Endodermal cell (in vitro differentiated cells): ENCODE measurements at regions not wholly inside any gene's neighbourhood (a gene's known extent, or its start where the extent isn't known, plus 50 kb on each side); places are given as distances from the start of the nearest gene placed in this dataset.
"Not testable (repeated sequence)": the region's sequence is repeated elsewhere in the genome, so short reads cannot be mapped to it uniquely, and the experiment has no call there.

Experiments used
- DNase-seq: peaks from one replicate; pipeline ENCODE4 v3.0.0-alpha.2; 2017
- H3K27ac ChIP-seq: 2 replicates; pipeline ENCODE4 v1.5.1; 2013; ENCODE audit warnings: mild to moderate bottlenecking, low read depth, low read length, moderate library complexity
- H3K27me3 ChIP-seq: 2 replicates; pipeline ENCODE4 v1.6.1; 2013; ENCODE audit warnings: mild to moderate bottlenecking, low read length, moderate library complexity; ENCODE audit not compliant: insufficient read depth, control insufficient read depth, poor library complexity, severe bottlenecking
- H3K36me3 ChIP-seq: 2 replicates; pipeline ENCODE4 v1.7.0; 2013; ENCODE audit warnings: mild to moderate bottlenecking, low read length, moderate library complexity; ENCODE audit not compliant: control insufficient read depth, insufficient read depth
- H3K4me1 ChIP-seq: one replicate; pipeline ENCODE4 v1.7.0; 2013; ENCODE audit warnings: low read length; ENCODE audit not compliant: control insufficient read depth, insufficient read depth
- H3K4me3 ChIP-seq: 2 replicates; pipeline ENCODE4 v1.5.1; 2013; ENCODE audit warnings: mild to moderate bottlenecking, low read length, moderate library complexity
- H3K9ac ChIP-seq: 2 replicates; pipeline ENCODE4 v1.6.1; 2013; ENCODE audit warnings: mild to moderate bottlenecking, low read length, moderate library complexity; ENCODE audit not compliant: poor library complexity, severe bottlenecking; ENCODE audit errors: extremely low read depth
- H3K9me3 ChIP-seq: 2 replicates; pipeline ENCODE4 v1.6.1; 2013; ENCODE audit warnings: mild to moderate bottlenecking, low read length, moderate library complexity; ENCODE audit not compliant: control insufficient read depth
- H3K27ac Mint-ChIP-seq: 2 replicates; pipeline ENCODE4 v1.8.0; 2020; ENCODE audit warnings: mixed read lengths
- H3K27me3 Mint-ChIP-seq: 2 replicates; pipeline ENCODE4 v1.8.0; 2021; ENCODE audit warnings: mild to moderate bottlenecking, mixed read lengths; ENCODE audit not compliant: insufficient read depth
- H3K36me3 Mint-ChIP-seq: 2 replicates; pipeline ENCODE4 v1.8.0; 2020; ENCODE audit warnings: low read depth, mixed read lengths
- H3K4me1 Mint-ChIP-seq: 2 replicates; pipeline ENCODE4 v1.8.0; 2020; ENCODE audit warnings: mixed read lengths
- H3K4me3 Mint-ChIP-seq: 2 replicates; pipeline ENCODE4 v1.8.0; 2020; ENCODE audit warnings: mild to moderate bottlenecking, moderate library complexity, mixed read lengths
- H3K9me3 Mint-ChIP-seq: 2 replicates; pipeline ENCODE4 v1.8.0; 2020; ENCODE audit warnings: mild to moderate bottlenecking, mixed read lengths
- WGBS, 2 experiments: methylation state at CpG; one replicate each; pipeline versions ENCODE4 v1.1.5 to v1.1.7; 2013; ENCODE audit warnings: missing lambda C conversion rate in 2 of 2, mixed read lengths in 1 of 2; ENCODE audit not compliant: insufficient coverage in 1 of 2, insufficient read length in 1 of 2; 5-methylcytosine and 5-hydroxymethylcytosine counted together
- TF ChIP-seq, protein P1 (sequence below): fragments of 200-600 bp; sonication (generic); conservative IDR thresholded peaks from 2 replicates; pipeline ENCODE4 v1.5.0; 2021; ENCODE audit warnings: antibody characterized with exemption, mild to moderate bottlenecking

DNA sequence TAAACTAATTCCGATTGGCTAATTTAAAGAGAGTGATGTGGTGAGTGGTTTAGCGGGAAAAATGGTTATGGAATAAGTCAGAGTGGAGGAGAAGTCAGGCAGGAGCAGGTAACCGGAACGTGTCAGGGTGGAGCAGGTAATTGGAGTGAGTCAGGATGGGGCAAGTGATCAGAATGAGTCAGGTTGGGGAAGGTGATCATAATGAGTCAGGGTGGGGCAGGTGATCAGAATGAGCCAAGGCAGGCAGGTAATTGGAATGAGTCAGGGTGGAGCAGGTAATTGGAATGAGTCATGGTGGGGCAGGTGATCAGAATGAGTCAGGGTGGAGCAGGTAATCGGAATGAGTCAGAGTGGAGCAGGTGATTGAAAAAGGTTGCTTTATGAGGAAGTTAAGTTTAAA lies 101.4 kb downstream of the TMEM167A start:
- 95 to 100% methylated on average over 4 to 5 of the region's 5 CpGs for WGBS, 2 experiments
- DNase-seq, result no peak
- no peaks in the 10 kb centered on the region for H3K4me1 Mint-ChIP-seq

GRCh38 chr5:82975396-82975795 lies 101.8 kb downstream of the TMEM167A start:
- Histone ChIP-seq H3K27me3 (no peaks in the 10 kb centered on the region), H3K27ac (no peak overlapping the region), H3K4me3 (peak overlapping the region; percentile 33), H3K36me3 (no peaks in the 10 kb centered on the region), H3K9me3 (peaks cover 42% of the 10 kb centered on the region), H3K4me1 (no peaks in the 10 kb centered on the region), H3K9ac (no peak overlapping the region)
- H3K4me1 Mint-ChIP-seq, result no peaks in the 10 kb centered on the region
- no peak overlapping the region for H3K27ac Mint-ChIP-seq
- no peak for DNase-seq
- no peaks in the 10 kb centered on the region for H3K27me3 Mint-ChIP-seq
- TF ChIP-seq, protein P1, sequence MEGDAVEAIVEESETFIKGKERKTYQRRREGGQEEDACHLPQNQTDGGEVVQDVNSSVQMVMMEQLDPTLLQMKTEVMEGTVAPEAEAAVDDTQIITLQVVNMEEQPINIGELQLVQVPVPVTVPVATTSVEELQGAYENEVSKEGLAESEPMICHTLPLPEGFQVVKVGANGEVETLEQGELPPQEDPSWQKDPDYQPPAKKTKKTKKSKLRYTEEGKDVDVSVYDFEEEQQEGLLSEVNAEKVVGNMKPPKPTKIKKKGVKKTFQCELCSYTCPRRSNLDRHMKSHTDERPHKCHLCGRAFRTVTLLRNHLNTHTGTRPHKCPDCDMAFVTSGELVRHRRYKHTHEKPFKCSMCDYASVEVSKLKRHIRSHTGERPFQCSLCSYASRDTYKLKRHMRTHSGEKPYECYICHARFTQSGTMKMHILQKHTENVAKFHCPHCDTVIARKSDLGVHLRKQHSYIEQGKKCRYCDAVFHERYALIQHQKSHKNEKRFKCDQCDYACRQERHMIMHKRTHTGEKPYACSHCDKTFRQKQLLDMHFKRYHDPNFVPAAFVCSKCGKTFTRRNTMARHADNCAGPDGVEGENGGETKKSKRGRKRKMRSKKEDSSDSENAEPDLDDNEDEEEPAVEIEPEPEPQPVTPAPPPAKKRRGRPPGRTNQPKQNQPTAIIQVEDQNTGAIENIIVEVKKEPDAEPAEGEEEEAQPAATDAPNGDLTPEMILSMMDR, result no peak
- no peak overlapping the region for H3K4me3 Mint-ChIP-seq
- peaks cover 55% of the 10 kb centered on the region for H3K9me3 Mint-ChIP-seq
- WGBS, 2 experiments, result 93 to 96% methylated on average over 5 to 9 of the region's 9 CpGs
- H3K36me3 Mint-ChIP-seq, result peaks cover 16% of the 10 kb centered on the region

More for the DNA sequence above, 101.4 kb downstream of the TMEM167A start:
- peak overlapping the region; percentile 33 for H3K4me3 ChIP-seq
- no peaks in the 10 kb centered on the region for H3K27me3 Mint-ChIP-seq
- H3K4me3 Mint-ChIP-seq, result no peak overlapping the region
- no peak overlapping the region for H3K27ac Mint-ChIP-seq
- peaks cover 55% of the 10 kb centered on the region for H3K9me3 Mint-ChIP-seq
- no peak overlapping the region for H3K27ac ChIP-seq
- peaks cover 42% of the 10 kb centered on the region for H3K9me3 ChIP-seq
- H3K4me1 ChIP-seq, result no peaks in the 10 kb centered on the region
- H3K36me3 ChIP-seq, result no peaks in the 10 kb centered on the region
- peaks cover 16% of the 10 kb centered on the region for H3K36me3 Mint-ChIP-seq
- no peak overlapping the region for H3K9ac ChIP-seq
- H3K27me3 ChIP-seq, result no peaks in the 10 kb centered on the region
- TF ChIP-seq, protein P1, result no peak

DNA sequence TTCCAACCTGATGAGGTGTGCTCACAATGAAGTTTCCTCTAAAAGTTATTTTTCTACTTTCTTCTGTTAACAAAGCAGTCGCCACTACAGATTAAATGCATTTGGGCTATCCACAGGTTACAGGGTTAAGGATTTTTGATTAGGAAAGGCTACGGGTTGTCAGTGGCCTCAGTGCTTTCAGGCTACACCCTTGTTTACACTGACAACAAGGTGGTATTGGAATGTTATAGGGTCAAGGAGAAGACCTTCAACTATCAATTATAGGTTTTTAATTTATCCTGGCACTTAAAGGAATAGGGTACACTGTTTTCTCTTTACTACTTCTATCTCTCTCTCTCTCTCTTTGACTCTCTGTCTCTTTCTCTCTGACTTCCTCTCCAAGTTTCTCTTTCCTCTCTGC lies 102.8 kb downstream of the TMEM167A start:
- H3K4me1 ChIP-seq, H3K27ac ChIP-seq, H3K4me3 Mint-ChIP-seq, DNase-seq, H3K4me3 ChIP-seq, H3K9ac ChIP-seq, H3K36me3 ChIP-seq, H3K27ac Mint-ChIP-seq, H3K27me3 Mint-ChIP-seq, H3K4me1 Mint-ChIP-seq, H3K27me3 ChIP-seq: not testable (repeated sequence)
- WGBS, 2 experiments, result 64 to 83% methylated on average over 1 to 2 of the region's 2 CpGs
- peaks cover 55% of the 10 kb centered on the region for H3K9me3 Mint-ChIP-seq
- H3K36me3 Mint-ChIP-seq, result peaks cover 16% of the 10 kb centered on the region
- H3K9me3 ChIP-seq, result peaks cover 42% of the 10 kb centered on the region

DNA sequence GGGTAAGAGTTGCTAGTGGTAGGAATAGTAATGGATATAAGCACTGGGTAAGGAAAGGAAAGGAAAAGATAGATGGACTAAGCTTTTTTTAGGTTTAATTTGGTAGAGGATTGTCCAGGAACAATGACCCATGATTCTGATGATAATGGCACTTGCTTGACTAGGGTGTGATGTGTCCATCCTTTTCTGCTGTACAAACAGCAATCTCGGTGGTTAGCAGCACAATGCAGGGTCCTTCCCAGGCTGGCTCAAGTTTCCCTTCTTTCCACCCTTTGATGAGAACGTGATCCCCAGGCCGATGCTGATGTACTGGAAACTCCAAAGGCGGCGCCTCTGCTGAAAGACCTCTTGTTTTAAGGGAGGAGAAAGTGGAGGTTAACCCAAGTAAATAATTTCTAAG lies 105.3 kb downstream of the TMEM167A start:
- no peak overlapping the region for H3K9ac ChIP-seq
- H3K9me3 Mint-ChIP-seq, result peaks cover 45% of the 10 kb centered on the region
- H3K36me3 Mint-ChIP-seq, result peaks cover 16% of the 10 kb centered on the region
- TF ChIP-seq, protein P1, result no peak
- DNase-seq, result no peak
- no peaks in the 10 kb centered on the region for H3K27me3 Mint-ChIP-seq
- no peak overlapping the region for H3K4me3 ChIP-seq
- H3K27me3 ChIP-seq, result no peaks in the 10 kb centered on the region
- H3K9me3 ChIP-seq, result peaks cover 23% of the 10 kb centered on the region
- no peak overlapping the region for H3K4me3 Mint-ChIP-seq
- no peaks in the 10 kb centered on the region for H3K36me3 ChIP-seq
- no peaks in the 10 kb centered on the region for H3K4me1 ChIP-seq
- WGBS, 2 experiments, result 93% methylated on average over 2 to 5 of the region's 5 CpGs
- H3K27ac ChIP-seq, result no peak overlapping the region
- H3K27ac Mint-ChIP-seq, result no peak overlapping the region
- H3K4me1 Mint-ChIP-seq, result no peaks in the 10 kb centered on the region

- peaks cover 16% of the 10 kb centered on the region for H3K9me3 ChIP-seq
- not testable (repeated sequence) for H3K27me3 ChIP-seq, H3K9ac ChIP-seq, H3K27me3 Mint-ChIP-seq, H3K4me1 Mint-ChIP-seq, H3K4me1 ChIP-seq, H3K27ac ChIP-seq, H3K27ac Mint-ChIP-seq, H3K36me3 ChIP-seq, H3K4me3 Mint-ChIP-seq, H3K4me3 ChIP-seq, DNase-seq
- peaks cover 16% of the 10 kb centered on the region for H3K36me3 Mint-ChIP-seq
- 92% methylated on average over 8 to 10 of the region's 10 CpGs for WGBS, 2 experiments
- H3K9me3 Mint-ChIP-seq, result peaks cover 38% of the 10 kb centered on the region
These were observed 106.0 kb downstream of the TMEM167A start for GRCh38 chr5:82971034-82971806.
